Liver (tissue), 3 donors: ENCODE measurements at regions not wholly inside any gene's neighbourhood (a gene's known extent, or its start where the extent isn't known, plus 50 kb on each side); places are given as distances from the start of the nearest gene placed in this dataset.
"Not testable (repeated sequence)": the region's sequence is repeated elsewhere in the genome, so short reads cannot be mapped to it uniquely, and the experiment has no call there.

Experiments
- ATF3 ChIP-seq: IDR thresholded peaks from 2 replicates; pipeline ENCODE4 v1.6.1; 2016; ENCODE audit warnings: antibody characterized with exemption
- CTCF ChIP-seq: fragments of 150-350 bp; IDR thresholded peaks from 2 replicates; pipeline ENCODE4 v1.5.1; 2017; ENCODE audit warnings: improper control_type of control experiment, low read depth, low read length; ENCODE audit not compliant: missing input control
- GABPA ChIP-seq, 2 donors: IDR thresholded peaks in 1 of 2; conservative IDR thresholded peaks in 1 of 2; 2 replicates each; pipeline ENCODE4 v1.6.1; 2016; ENCODE audit warnings: antibody characterized with exemption in 2 of 2, mild to moderate bottlenecking in 1 of 2, moderate library complexity in 1 of 2
- JUND ChIP-seq, 2 donors: IDR thresholded peaks; 2 replicates each; pipeline ENCODE4 v1.6.1; 2016; ENCODE audit warnings: antibody characterized with exemption in 2 of 2
- RAD21 ChIP-seq, 2 donors: IDR thresholded peaks; 2 replicates each; pipeline ENCODE4 v1.6.1; 2016; ENCODE audit warnings: antibody characterized with exemption in 2 of 2, mild to moderate bottlenecking in 2 of 2
- TAF1 ChIP-seq: conservative IDR thresholded peaks from 2 replicates; pipeline ENCODE4 v1.6.1; 2016; ENCODE audit warnings: antibody characterized with exemption, mild to moderate bottlenecking
- donor health status: healthy.
- donor health status: healthy.

GRCh38 chr5:25083261-25083660, 438.5 kb upstream of the CDH10 start:
- TF ChIP-seq CTCF; JUND (IDR thresholded peaks at IDR 0.05); RAD21 (IDR thresholded peaks at IDR 0.05); ATF3; GABPA (IDR thresholded peaks at IDR 0.05 in 1 of 2, conservative IDR thresholded peaks at IDR 0.05 in 1 of 2); TAF1: not testable (repeated sequence)
